SU-DHL-6 (cell line): ENCODE measurements at regions not wholly inside any gene's neighbourhood (a gene's known extent, or its start where the extent isn't known, plus 50 kb on each side); places are given as distances from the start of the nearest gene placed in this dataset.

ENCODE experiments used
- EZH2phosphoT487 ChIP-seq: fragments of 200-600 bp; sonication (generic), shearing (Covaris generic); conservative IDR thresholded peaks from 2 replicates; pipeline ENCODE4 v1.6.1; 2018; ENCODE audit warnings: mild to moderate bottlenecking, antibody characterized with exemption, low read length, moderate library complexity, mixed read lengths
- TF ChIP-seq, protein P1 (sequence below): fragments of 200-600 bp; sonication (generic); IDR thresholded peaks from one replicate; pipeline ENCODE4 v1.5.1; 2017; ENCODE audit warnings: antibody characterized with exemption, mild to moderate bottlenecking, low read length, moderate library complexity; ENCODE audit not compliant: insufficient read depth, poor library complexity, severe bottlenecking

DNA sequence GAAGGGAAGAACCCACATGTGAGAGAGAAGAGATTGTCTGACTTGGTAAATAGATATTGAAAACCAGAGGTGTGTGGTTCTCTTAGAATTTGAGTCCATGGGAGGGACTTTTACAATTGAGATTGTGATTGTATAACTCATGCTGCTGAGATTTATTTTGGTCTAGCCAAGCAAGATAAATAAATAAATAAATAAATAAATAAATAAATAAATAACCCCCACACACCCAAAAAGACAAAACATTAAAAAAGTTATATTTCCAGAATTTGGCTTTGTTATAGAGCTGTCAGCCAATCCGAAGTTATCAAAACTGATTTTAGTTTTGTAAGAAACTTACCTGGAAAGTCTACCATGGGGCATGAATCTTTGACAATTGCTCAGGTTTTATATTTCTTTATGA, 416.6 kb downstream of the ZSWIM6 start:
- TF ChIP-seq, protein P1, sequence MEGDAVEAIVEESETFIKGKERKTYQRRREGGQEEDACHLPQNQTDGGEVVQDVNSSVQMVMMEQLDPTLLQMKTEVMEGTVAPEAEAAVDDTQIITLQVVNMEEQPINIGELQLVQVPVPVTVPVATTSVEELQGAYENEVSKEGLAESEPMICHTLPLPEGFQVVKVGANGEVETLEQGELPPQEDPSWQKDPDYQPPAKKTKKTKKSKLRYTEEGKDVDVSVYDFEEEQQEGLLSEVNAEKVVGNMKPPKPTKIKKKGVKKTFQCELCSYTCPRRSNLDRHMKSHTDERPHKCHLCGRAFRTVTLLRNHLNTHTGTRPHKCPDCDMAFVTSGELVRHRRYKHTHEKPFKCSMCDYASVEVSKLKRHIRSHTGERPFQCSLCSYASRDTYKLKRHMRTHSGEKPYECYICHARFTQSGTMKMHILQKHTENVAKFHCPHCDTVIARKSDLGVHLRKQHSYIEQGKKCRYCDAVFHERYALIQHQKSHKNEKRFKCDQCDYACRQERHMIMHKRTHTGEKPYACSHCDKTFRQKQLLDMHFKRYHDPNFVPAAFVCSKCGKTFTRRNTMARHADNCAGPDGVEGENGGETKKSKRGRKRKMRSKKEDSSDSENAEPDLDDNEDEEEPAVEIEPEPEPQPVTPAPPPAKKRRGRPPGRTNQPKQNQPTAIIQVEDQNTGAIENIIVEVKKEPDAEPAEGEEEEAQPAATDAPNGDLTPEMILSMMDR: no peak
- no peak for TF ChIP-seq EZH2phosphoT487
